NCI-H748 (cell line): ENCODE measurements at regions not wholly inside any gene's neighbourhood (a gene's known extent, or its start where the extent isn't known, plus 50 kb on each side); places are given as distances from the start of the nearest gene placed in this dataset.

Experiments
- DNase-seq: peaks from one replicate; lab custom pipeline; 2025; ENCODE audit not compliant: unreplicated experiment; lab: John Stamatoyannopoulos, UW

- DNase-seq, result no peak
These were observed 239.1 kb upstream of the ROPN1 start for GRCh38 chr3:124230998-124231397.

- no peak for DNase-seq
These were observed 242.9 kb upstream of the ROPN1 start for GRCh38 chr3:124234852-124235252.

GRCh38 chr3:124235446-124235845 lies 243.5 kb upstream of the ROPN1 start:
- DNase-seq, result no peak

GRCh38 chr3:124243177-124243859 lies 251.4 kb upstream of the ROPN1 start:
- peak; percentile 9 for DNase-seq

GRCh38 chr3:124246376-124246775 lies 254.5 kb upstream of the ROPN1 start:
- DNase-seq, result no peak

- peak; percentile 35 for DNase-seq
These were observed 255.0 kb upstream of the ROPN1 start for GRCh38 chr3:124246949-124247348.

- DNase-seq, result no peak
These were observed 256.6 kb upstream of the ROPN1 start for GRCh38 chr3:124248471-124249028.

GRCh38 chr3:124249038-124249437 lies 257.1 kb upstream of the ROPN1 start:
- no peak for DNase-seq

- DNase-seq, result no peak
These were observed 258.1 kb upstream of the ROPN1 start for GRCh38 chr3:124250053-124250452.

GRCh38 chr3:124256156-124256555 lies 264.2 kb upstream of the ROPN1 start:
- DNase-seq, result peak; percentile 69

- DNase-seq, result no peak
These were observed 264.7 kb upstream of the ROPN1 start for GRCh38 chr3:124256599-124256998.

- no peak for DNase-seq
These were observed 265.5 kb upstream of the ROPN1 start for GRCh38 chr3:124257336-124257864.

- no peak for DNase-seq
These were observed 266.2 kb upstream of the ROPN1 start for GRCh38 chr3:124258057-124258500.

GRCh38 chr3:124260206-124260915 lies 268.4 kb upstream of the ROPN1 start:
- DNase-seq, result no peak

- DNase-seq, result no peak
These were observed 269.4 kb upstream of the ROPN1 start for GRCh38 chr3:124261306-124261705.

GRCh38 chr3:124263168-124263567 lies 271.2 kb upstream of the ROPN1 start:
- DNase-seq, result no peak

- DNase-seq, result no peak
These were observed 272.4 kb upstream of the ROPN1 start for GRCh38 chr3:124264346-124264745.

GRCh38 chr3:124266487-124266886 lies 274.6 kb upstream of the ROPN1 start:
- peak; percentile 97 for DNase-seq

- no peak for DNase-seq
These were observed 275.5 kb upstream of the ROPN1 start for GRCh38 chr3:124267406-124267805.

GRCh38 chr3:124268355-124268754 lies 276.4 kb upstream of the ROPN1 start:
- DNase-seq, result no peak

- DNase-seq, result no peak
These were observed 277.7 kb upstream of the ROPN1 start for GRCh38 chr3:124269619-124270018.

- no peak for DNase-seq
These were observed 280.8 kb upstream of the ROPN1 start for GRCh38 chr3:124272605-124273151.
